ENCODE measurements at regions not wholly inside any gene's neighbourhood (a gene's known extent, or its start where the extent isn't known, plus 50 kb on each side); places are given as distances from the start of the nearest gene placed in this dataset.
"Not testable (repeated sequence)": the region's sequence is repeated elsewhere in the genome, so short reads cannot be mapped to it uniquely, and the experiment has no call there.

GRCh38 chr14:105746124-105746514 lies 219.7 kb downstream of the TMEM121 start:
- Histone ChIP-seq H3K36me3 (ENCODE audit: control insufficient read depth, low read length) (no peaks in the 10 kb centered on the region), H3K4me2 (ENCODE audit: low read length) (no peak overlapping the region), H3K27ac (ENCODE audit: low read depth, low read length) (no peak overlapping the region), H3F3A (ENCODE audit: control insufficient read depth, insufficient read depth) (no peaks in the 10 kb centered on the region), H4K20me1 (ENCODE audit: control insufficient read depth, insufficient read depth, low read depth, low read length) (no peaks in the 10 kb centered on the region), H3K9me2 (replicated peaks; ENCODE audit: control insufficient read depth, low read length) (no peaks in the 10 kb centered on the region), H3K4me3 (ENCODE audit: low read length) (no peak overlapping the region), H3K79me2 (ENCODE audit: control insufficient read depth, low read length) (peaks cover 8% of the 10 kb centered on the region), H3K9me3 (ENCODE audit: control insufficient read depth, insufficient read depth, low read length) (no peaks in the 10 kb centered on the region), H3K27me3 (ENCODE audit: control insufficient read depth, low read length) (no peaks in the 10 kb centered on the region), H3K4me1 (ENCODE audit: control insufficient read depth, low read length) (peaks cover 7% of the 10 kb centered on the region)
- TF ChIP-seq CTCF (IDR thresholded peaks at IDR 0.05; ENCODE audit: low read depth, low read length, poor library complexity, severe bottlenecking) (no peak), EZH2phosphoT487 (IDR thresholded peaks at IDR 0.05; ENCODE audit: borderline replicate concordance, low read length) (no peak)

GRCh38 chr14:105746800-105747502 lies 220.6 kb downstream of the TMEM121 start:
- not testable (repeated sequence) for H3K9me3 ChIP-seq (ENCODE audit: control insufficient read depth, insufficient read depth, low read length); H4K20me1 ChIP-seq (ENCODE audit: control insufficient read depth, insufficient read depth, low read depth, low read length); H3K4me3 ChIP-seq (ENCODE audit: low read length); H3K36me3 ChIP-seq (ENCODE audit: control insufficient read depth, low read length); H3K9me2 ChIP-seq (replicated peaks; ENCODE audit: control insufficient read depth, low read length); H3K4me1 ChIP-seq (ENCODE audit: control insufficient read depth, low read length); H3K27ac ChIP-seq (ENCODE audit: low read depth, low read length); H3F3A ChIP-seq (ENCODE audit: control insufficient read depth, insufficient read depth); H3K4me2 ChIP-seq (ENCODE audit: low read length); H3K79me2 ChIP-seq (ENCODE audit: control insufficient read depth, low read length); H3K27me3 ChIP-seq (ENCODE audit: control insufficient read depth, low read length)

GRCh38 chr14:105747503-105748203 lies 221.3 kb downstream of the TMEM121 start:
- not testable (repeated sequence) for H3K9me2 ChIP-seq (replicated peaks; ENCODE audit: control insufficient read depth, low read length); H3K79me2 ChIP-seq (ENCODE audit: control insufficient read depth, low read length); H4K20me1 ChIP-seq (ENCODE audit: control insufficient read depth, insufficient read depth, low read depth, low read length); H3K4me1 ChIP-seq (ENCODE audit: control insufficient read depth, low read length); H3K4me2 ChIP-seq (ENCODE audit: low read length); H3K4me3 ChIP-seq (ENCODE audit: low read length); H3K9me3 ChIP-seq (ENCODE audit: control insufficient read depth, insufficient read depth, low read length); H3F3A ChIP-seq (ENCODE audit: control insufficient read depth, insufficient read depth); H3K27me3 ChIP-seq (ENCODE audit: control insufficient read depth, low read length); H3K27ac ChIP-seq (ENCODE audit: low read depth, low read length); H3K36me3 ChIP-seq (ENCODE audit: control insufficient read depth, low read length)

- Histone ChIP-seq H3K36me3 (ENCODE audit: control insufficient read depth, low read length) (no peaks in the 10 kb centered on the region), H3K9me2 (replicated peaks; ENCODE audit: control insufficient read depth, low read length) (no peaks in the 10 kb centered on the region), H3K9me3 (ENCODE audit: control insufficient read depth, insufficient read depth, low read length) (no peaks in the 10 kb centered on the region), H3K4me2 (ENCODE audit: low read length) (no peak overlapping the region), H4K20me1 (ENCODE audit: control insufficient read depth, insufficient read depth, low read depth, low read length) (no peaks in the 10 kb centered on the region), H3K79me2 (ENCODE audit: control insufficient read depth, low read length) (peaks cover 8% of the 10 kb centered on the region), H3K4me3 (ENCODE audit: low read length) (no peak overlapping the region), H3K27ac (ENCODE audit: low read depth, low read length) (no peak overlapping the region), H3F3A (ENCODE audit: control insufficient read depth, insufficient read depth) (no peaks in the 10 kb centered on the region), H3K4me1 (ENCODE audit: control insufficient read depth, low read length) (peaks cover 7% of the 10 kb centered on the region), H3K27me3 (ENCODE audit: control insufficient read depth, low read length) (no peaks in the 10 kb centered on the region)
- no peak for TF ChIP-seq CTCF (IDR thresholded peaks at IDR 0.05; ENCODE audit: low read depth, low read length, poor library complexity, severe bottlenecking)
- TF ChIP-seq EZH2phosphoT487 (IDR thresholded peaks at IDR 0.05; ENCODE audit: borderline replicate concordance, low read length), result no peak
Measured at GRCh38 chr14:105748204-105748578, 221.8 kb downstream of the TMEM121 start.

GRCh38 chr14:105748710-105749109 lies 222.3 kb downstream of the TMEM121 start:
- H3K79me2 ChIP-seq (ENCODE audit: control insufficient read depth, low read length); H3K4me2 ChIP-seq (ENCODE audit: low read length); H3K4me3 ChIP-seq (ENCODE audit: low read length); H3K9me3 ChIP-seq (ENCODE audit: control insufficient read depth, insufficient read depth, low read length); H4K20me1 ChIP-seq (ENCODE audit: control insufficient read depth, insufficient read depth, low read depth, low read length); H3K4me1 ChIP-seq (ENCODE audit: control insufficient read depth, low read length); H3K36me3 ChIP-seq (ENCODE audit: control insufficient read depth, low read length); H3K9me2 ChIP-seq (replicated peaks; ENCODE audit: control insufficient read depth, low read length); H3K27ac ChIP-seq (ENCODE audit: low read depth, low read length); H3K27me3 ChIP-seq (ENCODE audit: control insufficient read depth, low read length); H3F3A ChIP-seq (ENCODE audit: control insufficient read depth, insufficient read depth): not testable (repeated sequence)

- not testable (repeated sequence) for H3F3A ChIP-seq (ENCODE audit: control insufficient read depth, insufficient read depth)
Measured at GRCh38 chr14:105749870-105750541, 223.6 kb downstream of the TMEM121 start.

More at GRCh38 chr14:105749870-105750541, 223.6 kb downstream of the TMEM121 start:
- H3K36me3 ChIP-seq (ENCODE audit: control insufficient read depth, low read length); H3K4me3 ChIP-seq (ENCODE audit: low read length); H3K79me2 ChIP-seq (ENCODE audit: control insufficient read depth, low read length); H3K4me2 ChIP-seq (ENCODE audit: low read length); H3K27me3 ChIP-seq (ENCODE audit: control insufficient read depth, low read length); H4K20me1 ChIP-seq (ENCODE audit: control insufficient read depth, insufficient read depth, low read depth, low read length); H3K9me3 ChIP-seq (ENCODE audit: control insufficient read depth, insufficient read depth, low read length); H3K9me2 ChIP-seq (replicated peaks; ENCODE audit: control insufficient read depth, low read length); H3K27ac ChIP-seq (ENCODE audit: low read depth, low read length); H3K4me1 ChIP-seq (ENCODE audit: control insufficient read depth, low read length): not testable (repeated sequence)

Measured in DOHH2 (cell line).